ENCODE measurements at regions not wholly inside any gene's neighbourhood (a gene's known extent, or its start where the extent isn't known, plus 50 kb on each side); places are given as distances from the start of the nearest gene placed in this dataset.

DNA sequence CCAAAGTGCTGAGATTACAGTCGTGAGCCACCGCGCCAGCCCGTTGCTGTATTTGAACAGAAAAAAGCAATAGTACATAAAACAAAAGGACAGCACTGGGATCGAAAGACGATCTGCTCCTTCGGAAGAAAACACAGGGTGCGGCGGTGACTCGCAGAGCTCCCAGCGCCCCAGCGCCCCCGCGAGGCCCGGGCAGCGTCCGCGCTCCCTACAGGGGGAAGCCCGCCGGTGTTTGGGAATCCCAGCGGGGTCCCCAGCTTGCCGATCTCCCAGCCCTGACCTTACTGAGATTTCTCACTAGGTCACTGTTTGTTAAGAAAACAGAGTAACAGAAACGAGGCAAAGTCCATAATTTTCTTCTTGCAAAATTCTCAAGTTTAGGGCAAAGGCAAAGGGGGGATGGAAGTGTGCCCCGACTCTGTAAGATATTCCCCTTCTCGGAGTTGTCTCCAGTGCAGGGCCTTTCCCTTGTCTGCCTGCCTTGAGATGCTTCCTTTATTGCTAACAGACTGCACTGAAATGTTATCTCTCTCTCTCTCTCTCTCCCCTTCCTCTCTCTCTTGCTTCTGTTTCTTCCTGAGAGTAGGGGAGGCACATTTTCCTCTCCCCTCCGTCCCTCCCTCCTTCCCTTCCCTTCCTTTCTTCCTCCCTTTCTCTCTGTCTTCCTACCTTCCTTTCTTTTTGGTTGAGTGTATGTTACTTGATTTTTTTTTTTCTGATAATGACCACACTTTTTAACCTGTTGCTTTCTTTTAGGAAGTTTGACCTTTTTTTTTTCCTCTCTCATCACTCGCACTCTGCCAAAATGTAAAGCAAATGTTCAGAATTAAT lies 91.9 kb downstream of the TMEM30B start:
- H3K27me3 Mint-ChIP-seq (ENCODE audit: low read depth) = peaks cover 36% of the 10 kb centered on the region
- no peaks in the 10 kb centered on the region for H3K9me3 Mint-ChIP-seq
- H3K4me1 Mint-ChIP-seq (ENCODE audit: low read depth) = peaks cover 15% of the 10 kb centered on the region
- peak; percentile 76 for DNase-seq
- intact Hi-C loops (cut with micrococcal nuclease) = loop anchor here (1.0 to 10.0 kb wide), 6 partner anchors 11 to 562 kb away; no protein-coding TSS in a partner anchor
- CTCF ChIA-PET = interaction anchor here (1.2 kb wide), 1 partner anchor 16 kb away, joined by 3 read pairs; no protein-coding TSS in a partner anchor
- no peaks in the 10 kb centered on the region for H3K36me3 Mint-ChIP-seq (ENCODE audit: low read depth)
- H3K4me3 Mint-ChIP-seq = peak overlapping the region; percentile 70
- H3K27ac Mint-ChIP-seq = peak overlapping the region; percentile 53

DNA sequence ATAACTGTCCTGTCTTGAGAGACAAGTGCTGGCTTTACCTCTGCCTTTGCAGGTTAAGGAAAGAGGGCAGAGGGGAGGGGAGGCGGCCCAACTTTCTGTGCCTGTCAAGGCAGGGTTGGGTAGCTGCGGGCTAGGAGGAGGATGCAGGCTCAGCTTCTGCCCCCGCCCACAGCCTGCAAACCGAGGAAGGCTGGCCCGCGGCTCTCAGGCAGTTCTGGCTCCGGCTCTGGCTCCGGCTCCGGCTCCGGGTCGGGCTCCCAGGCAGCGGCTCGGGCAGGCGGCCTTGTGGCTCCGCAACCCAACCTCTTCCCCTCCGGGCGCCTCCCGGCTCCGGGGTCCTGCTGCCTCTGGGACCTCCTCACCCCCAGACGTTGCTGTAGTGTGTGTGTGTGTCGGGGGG lies 92.9 kb downstream of the TMEM30B start:
- peak; percentile 33 for DNase-seq
- Mint-ChIP-seq H3K27me3 (ENCODE audit: low read depth) (peaks cover 36% of the 10 kb centered on the region), H3K4me1 (ENCODE audit: low read depth) (peaks cover 24% of the 10 kb centered on the region), H3K27ac (no peak overlapping the region), H3K4me3 (peak overlapping the region; percentile 70), H3K9me3 (no peaks in the 10 kb centered on the region), H3K36me3 (ENCODE audit: low read depth) (no peaks in the 10 kb centered on the region)
- CTCF ChIA-PET = interaction anchor here (1.2 kb wide), 1 partner anchor 17 kb away, joined by 3 read pairs; no protein-coding TSS in a partner anchor
- intact Hi-C loops (cut with micrococcal nuclease) = loop anchor here (2.0 to 10.0 kb wide), 4 partner anchors 163 to 561 kb away; no protein-coding TSS in a partner anchor

DNA sequence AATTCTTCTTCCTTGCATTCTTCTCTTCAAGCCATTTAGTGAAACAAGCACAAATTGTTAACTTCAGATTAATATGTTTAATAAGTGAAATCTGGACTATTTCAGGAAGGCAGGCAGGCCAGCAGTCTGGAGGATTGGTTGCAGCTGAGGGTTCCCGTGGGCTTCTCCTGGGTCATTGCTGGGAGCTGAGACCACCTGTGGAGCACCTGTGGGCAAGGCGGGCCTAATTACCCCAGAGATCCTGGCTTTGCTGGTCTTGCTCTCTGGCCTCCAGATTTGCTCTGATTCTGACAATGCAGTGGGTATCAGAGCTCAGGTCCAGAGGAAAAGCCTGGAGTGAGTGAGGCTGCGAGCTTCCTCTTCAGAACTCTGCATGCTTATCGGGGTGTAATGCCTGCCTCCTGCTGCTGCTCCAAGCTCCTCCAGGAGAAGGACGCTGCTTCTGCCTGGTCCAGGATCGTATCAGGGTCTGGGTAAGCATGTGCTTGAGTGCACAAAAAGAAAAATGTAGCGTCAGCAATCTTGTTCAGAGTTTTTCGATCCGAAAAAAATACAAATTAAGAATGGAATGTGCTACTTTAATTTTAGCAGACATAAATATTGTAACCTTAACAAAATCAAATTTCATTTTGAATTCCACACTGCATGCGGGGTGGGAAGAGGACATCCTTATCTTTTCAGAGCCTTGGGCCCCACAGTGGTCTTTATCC lies 93.8 kb downstream of the TMEM30B start:
- Mint-ChIP-seq H3K4me3 (no peak overlapping the region), H3K4me1 (ENCODE audit: low read depth) (peaks cover 28% of the 10 kb centered on the region), H3K27ac (no peak overlapping the region), H3K36me3 (ENCODE audit: low read depth) (no peaks in the 10 kb centered on the region), H3K9me3 (no peaks in the 10 kb centered on the region), H3K27me3 (ENCODE audit: low read depth) (peaks cover 34% of the 10 kb centered on the region)
- intact Hi-C loops (cut with micrococcal nuclease) = loop anchor here (5.0 to 10.0 kb wide), 2 partner anchors 407 to 560 kb away; no protein-coding TSS in a partner anchor
- no peak for DNase-seq
- CTCF ChIA-PET = interaction anchor here (0.7 kb wide), 1 partner anchor 13 kb away, joined by 3 read pairs; no protein-coding TSS in a partner anchor

DNA sequence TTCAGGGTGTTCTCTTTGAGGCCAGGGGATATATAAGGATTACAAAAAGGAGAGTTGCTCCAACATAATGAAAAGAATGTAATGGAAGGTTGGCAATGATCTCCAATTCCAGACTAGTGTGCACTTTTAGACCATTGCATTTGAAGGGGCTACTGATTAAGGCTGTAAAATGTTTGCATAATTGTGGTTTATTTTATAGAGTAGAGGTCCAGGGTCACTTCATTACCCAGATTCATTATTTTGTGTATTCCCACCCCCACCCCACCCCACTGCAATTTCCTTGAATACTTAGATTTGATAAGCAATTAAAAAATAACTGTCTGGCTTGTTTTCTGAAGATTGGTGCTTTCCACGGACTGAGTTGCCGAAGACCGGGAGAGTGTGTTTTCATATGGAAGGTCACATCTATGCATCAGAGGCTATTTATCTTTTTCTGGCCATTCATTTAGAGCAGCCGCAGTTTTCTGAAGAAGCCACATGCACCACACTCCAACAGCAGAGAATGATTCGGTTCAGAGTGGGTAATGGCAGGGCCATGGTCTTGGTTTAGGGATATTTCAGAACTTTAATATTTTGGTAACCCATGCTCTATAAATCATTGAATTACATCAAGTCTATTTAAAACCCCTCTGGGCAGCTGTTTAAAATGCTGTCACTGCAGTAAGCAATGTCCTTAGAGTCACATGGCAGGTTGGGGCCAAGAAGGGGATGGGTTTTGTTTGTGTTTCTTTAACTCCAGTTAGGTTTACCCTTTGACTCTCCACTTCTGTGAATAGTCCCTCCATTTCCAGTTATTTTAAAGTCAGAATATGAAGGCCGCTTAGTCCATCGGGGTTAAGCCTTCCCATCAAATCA lies 94.6 kb downstream of the TMEM30B start:
- CTCF ChIA-PET = interaction anchor here (0.7 kb wide), 1 partner anchor 12 kb away, joined by 3 read pairs; no protein-coding TSS in a partner anchor
- H3K4me1 Mint-ChIP-seq (ENCODE audit: low read depth) = peaks cover 28% of the 10 kb centered on the region
- H3K4me3 Mint-ChIP-seq = no peak overlapping the region
- no peaks in the 10 kb centered on the region for H3K9me3 Mint-ChIP-seq
- no peak for DNase-seq
- intact Hi-C loops (cut with micrococcal nuclease) = loop anchor here (5.0 to 10.0 kb wide), 2 partner anchors 408 to 559 kb away; no protein-coding TSS in a partner anchor
- H3K27me3 Mint-ChIP-seq (ENCODE audit: low read depth) = peaks cover 28% of the 10 kb centered on the region
- H3K27ac Mint-ChIP-seq = no peak overlapping the region
- H3K36me3 Mint-ChIP-seq (ENCODE audit: low read depth) = no peaks in the 10 kb centered on the region

DNA sequence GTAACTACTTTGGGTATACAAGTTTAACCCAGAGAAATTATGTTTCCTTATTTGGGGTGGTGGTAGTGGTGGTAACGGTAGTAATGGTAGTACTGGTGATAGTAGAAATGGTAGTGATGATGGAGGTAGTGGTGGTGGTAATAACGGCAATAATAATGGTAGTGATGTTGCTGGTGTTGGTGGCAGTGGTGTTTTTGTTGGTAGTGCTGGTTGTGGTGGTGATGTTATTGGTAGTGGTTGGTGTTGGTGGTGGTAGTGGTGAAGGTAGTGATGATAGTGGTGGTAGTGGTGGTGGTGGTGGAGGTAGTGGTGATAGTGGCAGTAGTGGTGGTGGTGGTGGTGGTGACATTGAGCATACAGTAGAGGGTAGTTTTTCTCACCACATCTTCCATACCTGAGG lies 95.6 kb downstream of the TMEM30B start:
- DNase-seq = no peak
- H3K9me3 Mint-ChIP-seq = no peaks in the 10 kb centered on the region
- CTCF ChIA-PET = no interaction called here
- no peak overlapping the region for H3K4me3 Mint-ChIP-seq
- peaks cover 28% of the 10 kb centered on the region for H3K4me1 Mint-ChIP-seq (ENCODE audit: low read depth)
- H3K27me3 Mint-ChIP-seq (ENCODE audit: low read depth) = peaks cover 29% of the 10 kb centered on the region
- intact Hi-C loops (cut with micrococcal nuclease) = loop anchor here (5.0 to 10.0 kb wide), 2 partner anchors 409 to 558 kb away; no protein-coding TSS in a partner anchor
- H3K27ac Mint-ChIP-seq = no peak overlapping the region
- H3K36me3 Mint-ChIP-seq (ENCODE audit: low read depth) = no peaks in the 10 kb centered on the region

DNA sequence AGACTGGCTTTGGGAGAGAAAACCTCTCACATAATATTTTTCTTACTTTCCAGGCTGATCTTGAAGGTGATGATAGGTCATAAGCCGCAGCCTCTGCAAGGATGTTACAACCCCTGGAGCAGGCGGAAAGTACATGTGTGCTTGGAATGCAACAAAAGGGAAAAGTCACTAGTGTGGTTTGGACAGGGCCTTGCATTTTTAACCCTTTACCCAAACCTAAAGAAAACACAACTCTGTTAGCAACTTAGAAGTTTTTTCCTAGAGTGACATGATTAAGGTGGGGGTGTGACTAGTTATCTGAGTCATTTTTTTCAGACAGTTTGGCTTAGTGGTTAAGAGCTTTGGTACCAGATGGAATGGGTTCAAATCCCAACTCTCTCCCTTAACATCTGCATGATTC lies 97.0 kb downstream of the TMEM30B start:
- intact Hi-C loops (cut with micrococcal nuclease) = loop anchor here (10.0 kb wide), 1 partner anchor 411 kb away; no protein-coding TSS in a partner anchor
- DNase-seq = no peak
- Mint-ChIP-seq H3K27ac (peak overlapping the region; percentile 22), H3K27me3 (ENCODE audit: low read depth) (peaks cover 16% of the 10 kb centered on the region), H3K9me3 (no peaks in the 10 kb centered on the region), H3K36me3 (ENCODE audit: low read depth) (no peaks in the 10 kb centered on the region), H3K4me1 (ENCODE audit: low read depth) (peaks cover 28% of the 10 kb centered on the region), H3K4me3 (no peak overlapping the region)
- CTCF ChIA-PET = interaction anchor here (0.9 kb wide), 1 partner anchor 50 kb away, joined by 3 read pairs; no protein-coding TSS in a partner anchor

DNA sequence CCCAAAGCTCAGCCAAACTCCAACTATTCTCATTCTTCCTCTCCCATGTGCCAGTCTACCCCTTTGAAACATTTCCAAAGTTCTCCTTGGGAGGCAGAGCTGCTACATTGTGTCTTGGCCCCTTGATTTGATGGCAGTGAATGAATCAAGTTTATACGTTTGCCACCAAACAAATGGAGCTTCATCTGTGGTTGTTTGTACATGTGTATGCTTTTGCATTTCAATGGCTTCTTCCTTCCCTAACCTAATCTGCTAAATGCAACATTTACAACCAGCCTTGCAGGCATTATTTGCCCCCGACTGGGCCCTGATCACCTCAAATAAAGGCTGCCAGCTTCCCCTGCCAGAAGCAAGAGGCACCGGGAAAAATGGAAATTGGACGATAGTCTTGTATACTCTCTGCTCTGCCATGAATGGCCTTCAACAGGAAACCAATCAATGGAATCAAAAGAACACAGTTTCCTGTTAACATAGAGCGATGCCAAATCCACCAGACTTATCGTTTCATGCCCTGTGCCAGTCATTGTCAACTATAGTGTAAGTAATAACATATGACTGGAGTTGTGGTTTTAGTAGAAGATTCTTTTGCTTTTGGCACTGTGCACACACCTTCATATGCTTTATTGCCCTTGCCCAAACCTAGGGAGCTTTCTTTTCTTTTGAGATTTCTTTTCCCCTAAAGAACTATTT lies 97.8 kb downstream of the TMEM30B start:
- Mint-ChIP-seq H3K9me3 (no peaks in the 10 kb centered on the region), H3K36me3 (ENCODE audit: low read depth) (no peaks in the 10 kb centered on the region), H3K27ac (peak overlapping the region; percentile 67), H3K4me1 (ENCODE audit: low read depth) (peaks cover 36% of the 10 kb centered on the region), H3K4me3 (no peak overlapping the region), H3K27me3 (ENCODE audit: low read depth) (peaks cover 15% of the 10 kb centered on the region)
- intact Hi-C loops (cut with micrococcal nuclease) = loop anchor here (10.0 kb wide), 1 partner anchor 411 kb away; no protein-coding TSS in a partner anchor
- CTCF ChIA-PET = interaction anchor here (0.6 to 1.4 kb wide), 2 partner anchors 8 to 155 kb away, joined by 3 to 4 read pairs; no protein-coding TSS in a partner anchor
- DNase-seq = peak; percentile 21

DNA sequence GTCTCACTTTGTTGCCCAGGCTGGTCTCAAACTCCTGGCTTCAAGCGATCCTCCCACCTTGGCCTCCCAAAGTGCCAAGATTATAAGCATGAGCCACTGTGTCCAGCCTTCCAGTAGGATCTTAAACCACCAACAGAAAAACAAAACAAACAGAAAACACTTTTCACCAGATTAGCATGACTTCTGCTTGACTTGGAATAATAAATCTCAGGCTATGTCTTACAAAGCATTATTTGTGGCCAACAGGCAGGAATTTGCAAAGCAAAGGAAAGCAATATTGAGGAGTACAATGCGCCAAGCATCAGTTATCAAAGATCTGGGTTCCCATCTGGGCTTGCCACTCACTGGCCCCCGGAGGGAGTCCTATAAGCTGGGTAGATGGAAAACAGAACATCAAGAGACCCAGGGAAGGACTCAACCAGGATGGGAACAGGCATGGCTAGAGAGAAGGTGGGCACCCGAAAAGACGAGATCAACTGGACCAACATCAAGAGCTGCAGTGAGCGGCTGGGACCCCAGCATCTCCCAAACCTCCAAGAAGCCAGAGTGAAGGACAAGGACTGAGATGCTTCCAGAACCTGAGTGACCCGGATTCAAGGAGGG lies 101.2 kb downstream of the TMEM30B start:
- no peaks in the 10 kb centered on the region for H3K36me3 Mint-ChIP-seq (ENCODE audit: low read depth)
- no peaks in the 10 kb centered on the region for H3K9me3 Mint-ChIP-seq
- intact Hi-C loops (cut with micrococcal nuclease) = loop anchor here (2.0 to 10.0 kb wide), 12 partner anchors 72 to 983 kb away; partner anchors contain the start of genes PPM1A and SIX4
- H3K4me1 Mint-ChIP-seq (ENCODE audit: low read depth) = peaks cover 65% of the 10 kb centered on the region
- H3K4me3 Mint-ChIP-seq = no peak overlapping the region
- no peak for DNase-seq
- H3K27me3 Mint-ChIP-seq (ENCODE audit: low read depth) = peaks cover 6% of the 10 kb centered on the region
- peak overlapping the region; percentile 16 for H3K27ac Mint-ChIP-seq
- CTCF ChIA-PET = no interaction called here

DNA sequence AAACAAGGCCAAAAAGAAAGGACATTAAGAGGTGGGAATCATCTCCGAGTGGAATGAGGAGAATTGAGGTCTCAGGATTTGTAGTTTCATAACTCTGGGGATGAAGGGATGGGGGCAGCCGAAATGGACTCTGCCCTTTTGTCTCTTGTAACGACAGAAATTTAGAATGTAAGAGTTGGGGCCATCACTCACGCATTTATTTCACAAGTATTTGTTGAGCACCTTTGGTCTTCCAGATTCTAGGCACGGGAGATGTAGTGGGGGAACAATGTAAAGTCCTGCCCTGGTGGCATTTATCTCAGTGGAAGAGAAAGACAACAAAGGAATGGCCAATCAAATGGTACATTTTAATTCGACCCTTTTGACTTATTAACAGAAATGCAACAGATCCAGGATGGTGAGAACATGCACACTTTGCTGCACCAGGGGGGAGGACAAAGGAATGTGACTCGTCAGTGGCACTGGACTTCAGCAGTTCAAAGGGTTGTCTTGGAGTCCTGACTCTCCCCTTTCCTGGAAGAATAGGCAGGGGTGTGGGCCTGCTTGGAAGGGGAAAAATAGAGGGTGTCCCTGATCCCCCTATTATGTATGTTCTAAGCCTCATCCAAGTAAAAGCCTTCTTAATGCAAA lies 102.0 kb downstream of the TMEM30B start:
- CTCF ChIA-PET = no interaction called here
- Mint-ChIP-seq H3K27me3 (ENCODE audit: low read depth) (peaks cover 6% of the 10 kb centered on the region), H3K27ac (peak overlapping the region; percentile 94), H3K4me1 (ENCODE audit: low read depth) (peaks cover 63% of the 10 kb centered on the region), H3K9me3 (no peaks in the 10 kb centered on the region), H3K36me3 (ENCODE audit: low read depth) (no peaks in the 10 kb centered on the region), H3K4me3 (no peak overlapping the region)
- intact Hi-C loops (cut with micrococcal nuclease) = loop anchor here (2.0 to 5.0 kb wide), 11 partner anchors 73 to 982 kb away; partner anchors contain the start of genes PPM1A and SIX4
- DNase-seq = no peak

DNA sequence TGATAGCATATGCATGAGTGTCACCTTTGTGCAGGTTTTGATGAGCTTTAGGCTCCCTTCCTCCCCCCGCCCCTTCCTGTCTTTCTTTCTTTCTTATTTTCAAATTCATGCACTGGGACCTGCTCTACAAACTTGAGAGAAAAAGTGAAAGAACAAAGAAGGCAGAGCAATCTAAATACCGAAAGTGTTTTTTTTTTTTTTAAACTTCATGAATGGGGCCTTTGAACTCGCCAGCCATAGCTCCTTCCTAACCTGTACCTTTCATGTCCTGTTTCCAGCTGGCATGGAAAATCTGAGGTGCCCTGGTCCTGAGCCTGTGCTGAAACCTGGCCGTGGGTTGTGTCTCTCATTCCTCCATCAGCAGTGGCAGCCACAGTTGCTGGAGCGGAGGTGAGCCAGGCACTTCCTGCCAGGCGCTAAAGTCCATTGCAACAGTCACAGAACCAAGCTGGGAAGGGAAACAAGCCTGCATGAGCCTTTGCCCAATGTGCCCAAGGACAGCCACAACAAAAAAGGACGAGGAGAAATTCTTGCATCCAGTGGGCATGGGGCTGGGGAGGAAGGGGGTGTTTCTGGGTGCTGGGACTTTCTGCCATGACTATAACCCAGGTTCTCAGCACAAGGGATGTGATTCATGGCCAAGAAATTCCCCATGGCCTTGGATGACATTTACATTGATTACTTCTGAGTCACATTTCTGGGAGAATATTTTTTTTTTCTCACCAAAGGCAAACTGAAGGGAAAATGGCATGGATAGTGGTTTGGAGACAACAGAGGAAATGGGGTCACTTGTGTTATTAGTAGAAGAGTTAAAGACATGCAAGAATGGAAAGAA lies 102.7 kb downstream of the TMEM30B start:
- Mint-ChIP-seq H3K36me3 (ENCODE audit: low read depth) (no peaks in the 10 kb centered on the region), H3K4me1 (ENCODE audit: low read depth) (peaks cover 57% of the 10 kb centered on the region), H3K27ac (peak overlapping the region; percentile 94), H3K9me3 (peaks cover under 1% of the 10 kb centered on the region), H3K27me3 (ENCODE audit: low read depth) (peaks cover 6% of the 10 kb centered on the region), H3K4me3 (peak overlapping the region; percentile 41)
- DNase-seq = peak; percentile 78
- CTCF ChIA-PET = interaction anchor here (0.6 to 1.3 kb wide), 6 partner anchors 10 to 847 kb away, joined by 3 read pairs; no protein-coding TSS in a partner anchor
- intact Hi-C loops (cut with micrococcal nuclease) = loop anchor here (1.0 to 5.0 kb wide), 16 partner anchors 11 to 981 kb away; partner anchors contain the start of genes PPM1A, SIX4, SLC38A6 and TRMT5
